Smooth muscle cell (in vitro differentiated cells): ENCODE measurements at regions not wholly inside any gene's neighbourhood (a gene's known extent, or its start where the extent isn't known, plus 50 kb on each side); places are given as distances from the start of the nearest gene placed in this dataset.

Source experiments
- DNase-seq: peaks from one replicate; lab custom pipeline; 2025; ENCODE audit not compliant: unreplicated experiment; lab: John Stamatoyannopoulos, UW
- H2AFZ ChIP-seq: fragments of 200-600 bp; sonication (generic); 2 replicates; pipeline ENCODE4 v1.6.0; 2016; ENCODE audit warnings: antibody characterized with exemption, low read depth, mild to moderate bottlenecking
- H3F3A ChIP-seq: fragments of 200-600 bp; sonication (generic); 2 replicates; pipeline ENCODE4 v1.6.0; 2017; ENCODE audit warnings: antibody characterized with exemption, low read depth
- H3K27ac ChIP-seq: fragments of 200-600 bp; sonication (generic); 2 replicates; pipeline ENCODE4 v1.5.1; 2016; ENCODE audit warnings: low read depth, mild to moderate bottlenecking
- H3K27me3 ChIP-seq: fragments of 200-600 bp; sonication (generic); 2 replicates; pipeline ENCODE4 v1.6.1; 2016; ENCODE audit warnings: low read depth, mild to moderate bottlenecking
- H3K36me3 ChIP-seq: fragments of 200-600 bp; sonication (generic); 2 replicates; pipeline ENCODE4 v1.5.1; 2016; ENCODE audit warnings: low read depth
- H3K4me1 ChIP-seq: fragments of 200-600 bp; sonication (generic); 2 replicates; pipeline ENCODE4 v1.5.1; 2016; ENCODE audit warnings: low read depth
- H3K4me2 ChIP-seq: fragments of 200-600 bp; sonication (generic); 2 replicates; pipeline ENCODE4 v1.6.0; 2016; ENCODE audit warnings: mild to moderate bottlenecking
- H3K4me3 ChIP-seq: fragments of 200-600 bp; sonication (generic); 2 replicates; pipeline ENCODE4 v1.5.1; 2016; ENCODE audit warnings: mild to moderate bottlenecking
- H3K79me2 ChIP-seq: fragments of 200-600 bp; sonication (generic); 2 replicates; pipeline ENCODE4 v1.6.0; 2016; ENCODE audit warnings: low read depth, mild to moderate bottlenecking
- H3K9ac ChIP-seq: fragments of 200-600 bp; sonication (generic); 2 replicates; pipeline ENCODE4 v1.6.0; 2016; ENCODE audit warnings: low read depth
- H3K9me3 ChIP-seq: fragments of 200-600 bp; sonication (generic); replicated peaks from 2 replicates; pipeline ENCODE4 v1.5.1; 2016; ENCODE audit warnings: low read depth
- H4K20me1 ChIP-seq: fragments of 200-600 bp; sonication (generic); 2 replicates; pipeline ENCODE4 v1.6.0; 2016; ENCODE audit warnings: low read depth
- CTCF ChIP-seq: fragments of 200-600 bp; sonication (generic); IDR thresholded peaks from 2 replicates; pipeline ENCODE4 v1.5.1; 2017; ENCODE audit warnings: borderline replicate concordance, mild to moderate bottlenecking, antibody characterized with exemption; ENCODE audit not compliant: insufficient read depth, poor library complexity, severe bottlenecking
- WGBS: methylation state at CpG from one replicate; pipeline ENCODE4 v1.1.7; 2016; ENCODE audit warnings: low lambda C conversion rate; 5-methylcytosine and 5-hydroxymethylcytosine counted together

DNA sequence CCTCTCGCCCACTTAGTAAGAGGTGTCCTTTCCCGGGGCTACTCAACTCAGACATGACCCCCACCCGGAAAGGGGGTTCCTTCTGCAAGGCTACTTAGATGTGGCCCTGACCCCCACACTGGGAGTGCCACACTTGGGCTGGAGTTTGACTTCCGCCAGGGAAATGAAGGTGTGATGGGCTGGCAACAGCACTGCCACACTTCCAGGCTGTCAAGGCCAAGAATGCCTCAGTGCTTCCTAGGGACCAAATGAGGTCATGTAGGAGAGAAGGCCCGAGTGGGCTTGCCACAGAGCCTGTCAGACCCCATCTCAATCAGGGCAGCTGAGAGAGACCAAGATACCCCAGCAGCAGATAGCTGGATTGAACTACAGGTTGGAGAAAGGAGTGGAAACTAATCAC is 55.5 kb downstream of the DRD1 start:
- no peak overlapping the region for H3K27ac ChIP-seq
- no peaks in the 10 kb centered on the region for H3K9me3 ChIP-seq
- H3K4me2 ChIP-seq: no peak overlapping the region
- no peaks in the 10 kb centered on the region for H3F3A ChIP-seq
- no peak for TF ChIP-seq CTCF
- 85% methylated on average over 5 of the region's 5 CpGs for WGBS
- no peak overlapping the region for H2AFZ ChIP-seq
- no peak for DNase-seq
- H3K27me3 ChIP-seq: no peaks in the 10 kb centered on the region
- H4K20me1 ChIP-seq: no peaks in the 10 kb centered on the region
- no peaks in the 10 kb centered on the region for H3K4me1 ChIP-seq
- H3K9ac ChIP-seq: no peak overlapping the region
- H3K79me2 ChIP-seq: no peaks in the 10 kb centered on the region
- no peak overlapping the region for H3K4me3 ChIP-seq
- H3K36me3 ChIP-seq: no peaks in the 10 kb centered on the region

DNA sequence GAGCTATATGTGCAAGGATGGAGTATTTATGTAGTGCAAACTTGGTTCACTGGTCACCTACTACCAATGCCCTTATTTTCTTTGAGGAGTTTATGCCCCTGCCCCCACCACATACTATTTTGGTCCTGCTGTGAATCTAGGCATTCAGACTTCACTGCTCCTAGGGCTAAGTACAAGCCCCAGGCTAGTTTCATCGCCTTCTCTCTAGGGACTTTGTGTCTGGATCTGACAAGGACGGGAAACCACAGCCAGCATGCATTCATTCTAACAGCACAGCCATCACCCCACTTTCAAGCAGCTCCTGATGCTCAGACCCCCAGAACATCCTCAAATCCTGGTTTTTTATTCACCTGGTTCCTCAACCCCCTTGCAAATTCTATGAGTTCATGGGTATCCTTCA is 56.8 kb downstream of the DRD1 start:
- WGBS: 36% methylated on average over 2 of the region's 2 CpGs

DNA sequence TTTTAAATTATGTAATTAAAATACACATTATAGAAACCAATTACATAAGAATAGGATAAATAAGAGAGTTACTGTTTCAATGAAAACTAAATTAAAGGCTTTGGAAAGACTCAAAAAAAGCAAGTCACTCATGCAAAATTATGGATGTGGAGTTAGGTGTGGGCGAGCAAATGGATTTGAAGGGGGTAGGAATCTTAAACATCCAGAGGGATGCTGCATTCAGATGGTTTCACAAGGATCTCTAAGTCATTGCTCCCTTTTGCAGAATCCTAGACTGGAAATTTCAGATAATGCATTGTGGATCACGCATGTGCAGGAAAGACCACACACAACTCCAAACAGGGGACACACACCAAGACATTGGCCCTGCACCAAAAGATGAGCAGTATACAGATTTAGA is 57.5 kb downstream of the DRD1 start:
- no peak for DNase-seq
- WGBS: 94% methylated on average over 2 of the region's 2 CpGs
- no peaks in the 10 kb centered on the region for H3K36me3 ChIP-seq

More for the DNA sequence above, 56.8 kb downstream of the DRD1 start:
- no peaks in the 10 kb centered on the region for H4K20me1 ChIP-seq
- no peaks in the 10 kb centered on the region for H3K9me3 ChIP-seq
- no peaks in the 10 kb centered on the region for H3K4me1 ChIP-seq
- TF ChIP-seq CTCF: no peak
- H3K9ac ChIP-seq: no peak overlapping the region
- DNase-seq: no peak
- H3K79me2 ChIP-seq: no peaks in the 10 kb centered on the region
- no peak overlapping the region for H3K27ac ChIP-seq
- H3K27me3 ChIP-seq: no peaks in the 10 kb centered on the region
- no peaks in the 10 kb centered on the region for H3F3A ChIP-seq
- H3K36me3 ChIP-seq: no peaks in the 10 kb centered on the region
- H2AFZ ChIP-seq: no peak overlapping the region
- no peak overlapping the region for H3K4me2 ChIP-seq
- no peak overlapping the region for H3K4me3 ChIP-seq

More for the DNA sequence above, 57.5 kb downstream of the DRD1 start:
- no peaks in the 10 kb centered on the region for H4K20me1 ChIP-seq
- no peak overlapping the region for H3K4me3 ChIP-seq
- H3K27ac ChIP-seq: no peak overlapping the region
- no peak for TF ChIP-seq CTCF
- no peaks in the 10 kb centered on the region for H3F3A ChIP-seq
- H2AFZ ChIP-seq: no peak overlapping the region
- H3K9me3 ChIP-seq: no peaks in the 10 kb centered on the region
- H3K79me2 ChIP-seq: no peaks in the 10 kb centered on the region
- H3K4me2 ChIP-seq: no peak overlapping the region
- no peaks in the 10 kb centered on the region for H3K4me1 ChIP-seq
- H3K9ac ChIP-seq: no peak overlapping the region
- no peaks in the 10 kb centered on the region for H3K27me3 ChIP-seq
